ENCODE measurements at regions not wholly inside any gene's neighbourhood (a gene's known extent, or its start where the extent isn't known, plus 50 kb on each side); places are given as distances from the start of the nearest gene placed in this dataset.

GRCh38 chrX:11056322-11057176 is 54.6 kb upstream of the HCCS start:
- H3K4me1 Mint-ChIP-seq, result no peaks in the 10 kb centered on the region
- Histone ChIP-seq H2AFZ (replicated peaks) (no peak overlapping the region), H3K36me3 (no peaks in the 10 kb centered on the region), H3K79me2 (ENCODE audit: low read depth) (no peaks in the 10 kb centered on the region), H3K4me1 (no peaks in the 10 kb centered on the region), H3K9me3 (ENCODE audit: low read depth) (no peaks in the 10 kb centered on the region), H3K4me3 (no peak overlapping the region), H3K27me3 (no peaks in the 10 kb centered on the region), H3F3A (ENCODE audit: low read depth) (no peaks in the 10 kb centered on the region), H3K4me2 (no peak overlapping the region), H3K27ac (no peak overlapping the region), H3K9ac (no peak overlapping the region), H4K20me1 (ENCODE audit: low read depth) (no peaks in the 10 kb centered on the region)
- TF ChIP-seq, protein P1, sequence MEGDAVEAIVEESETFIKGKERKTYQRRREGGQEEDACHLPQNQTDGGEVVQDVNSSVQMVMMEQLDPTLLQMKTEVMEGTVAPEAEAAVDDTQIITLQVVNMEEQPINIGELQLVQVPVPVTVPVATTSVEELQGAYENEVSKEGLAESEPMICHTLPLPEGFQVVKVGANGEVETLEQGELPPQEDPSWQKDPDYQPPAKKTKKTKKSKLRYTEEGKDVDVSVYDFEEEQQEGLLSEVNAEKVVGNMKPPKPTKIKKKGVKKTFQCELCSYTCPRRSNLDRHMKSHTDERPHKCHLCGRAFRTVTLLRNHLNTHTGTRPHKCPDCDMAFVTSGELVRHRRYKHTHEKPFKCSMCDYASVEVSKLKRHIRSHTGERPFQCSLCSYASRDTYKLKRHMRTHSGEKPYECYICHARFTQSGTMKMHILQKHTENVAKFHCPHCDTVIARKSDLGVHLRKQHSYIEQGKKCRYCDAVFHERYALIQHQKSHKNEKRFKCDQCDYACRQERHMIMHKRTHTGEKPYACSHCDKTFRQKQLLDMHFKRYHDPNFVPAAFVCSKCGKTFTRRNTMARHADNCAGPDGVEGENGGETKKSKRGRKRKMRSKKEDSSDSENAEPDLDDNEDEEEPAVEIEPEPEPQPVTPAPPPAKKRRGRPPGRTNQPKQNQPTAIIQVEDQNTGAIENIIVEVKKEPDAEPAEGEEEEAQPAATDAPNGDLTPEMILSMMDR (IDR thresholded peaks at IDR 0.05), result no peak
- no peak for DNase-seq (ENCODE audit: low spot score)
- no peak overlapping the region for H3K27ac Mint-ChIP-seq
- peaks cover 5% of the 10 kb centered on the region for H3K9me3 Mint-ChIP-seq
- no peaks in the 10 kb centered on the region for H3K27me3 Mint-ChIP-seq (ENCODE audit: insufficient read depth, low read depth)
- no peak overlapping the region for H3K4me3 Mint-ChIP-seq
- no peaks in the 10 kb centered on the region for H3K36me3 Mint-ChIP-seq

DNA sequence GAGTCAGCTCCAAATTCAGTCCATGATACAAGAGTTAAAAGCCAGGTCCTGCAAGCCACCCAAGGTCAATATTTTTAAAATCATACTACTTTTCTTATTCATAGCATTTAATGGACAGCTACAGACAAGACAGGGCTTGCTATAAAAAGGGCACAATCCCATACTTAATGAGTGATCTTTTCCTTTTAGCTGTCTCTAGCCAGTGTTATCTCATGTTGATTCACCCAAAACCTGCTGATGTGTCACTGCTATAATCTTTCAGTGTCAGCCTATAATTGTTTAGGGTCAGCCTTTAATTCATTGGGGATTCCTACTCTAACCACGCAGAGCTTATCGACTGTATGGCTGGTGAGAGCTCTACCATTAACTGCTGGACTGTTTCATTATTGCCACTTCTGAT is 51.2 kb upstream of the HCCS start:
- Mint-ChIP-seq H3K4me1 (no peaks in the 10 kb centered on the region), H3K27ac (no peak overlapping the region), H3K4me3 (no peak overlapping the region), H3K36me3 (no peaks in the 10 kb centered on the region), H3K9me3 (peaks cover 5% of the 10 kb centered on the region), H3K27me3 (ENCODE audit: insufficient read depth, low read depth) (no peaks in the 10 kb centered on the region)
- H3F3A ChIP-seq (ENCODE audit: low read depth), result no peaks in the 10 kb centered on the region
- no peak overlapping the region for H2AFZ ChIP-seq (replicated peaks)
- H4K20me1 ChIP-seq (ENCODE audit: low read depth), result no peaks in the 10 kb centered on the region
- no peak overlapping the region for H3K9ac ChIP-seq
- no peaks in the 10 kb centered on the region for H3K9me3 ChIP-seq (ENCODE audit: low read depth)
- DNase-seq (ENCODE audit: low spot score), result no peak
- H3K4me1 ChIP-seq, result no peaks in the 10 kb centered on the region
- H3K27me3 ChIP-seq, result no peaks in the 10 kb centered on the region
- H3K36me3 ChIP-seq, result no peaks in the 10 kb centered on the region
- TF ChIP-seq EZH2phosphoT487 (IDR thresholded peaks at IDR 0.05), result no peak
- TF ChIP-seq, protein P1 (IDR thresholded peaks at IDR 0.05), result no peak
- TF ChIP-seq EZH2 (IDR thresholded peaks at IDR 0.05), result no peak
- no peak overlapping the region for H3K27ac ChIP-seq
- no peak overlapping the region for H3K4me3 ChIP-seq
- no peak overlapping the region for H3K4me2 ChIP-seq
- H3K79me2 ChIP-seq (ENCODE audit: low read depth), result no peaks in the 10 kb centered on the region

Data from neural progenitor cell (in vitro differentiated cells).